ENCODE measurements at regions not wholly inside any gene's neighbourhood (a gene's known extent, or its start where the extent isn't known, plus 50 kb on each side); places are given as distances from the start of the nearest gene placed in this dataset.

DNA sequence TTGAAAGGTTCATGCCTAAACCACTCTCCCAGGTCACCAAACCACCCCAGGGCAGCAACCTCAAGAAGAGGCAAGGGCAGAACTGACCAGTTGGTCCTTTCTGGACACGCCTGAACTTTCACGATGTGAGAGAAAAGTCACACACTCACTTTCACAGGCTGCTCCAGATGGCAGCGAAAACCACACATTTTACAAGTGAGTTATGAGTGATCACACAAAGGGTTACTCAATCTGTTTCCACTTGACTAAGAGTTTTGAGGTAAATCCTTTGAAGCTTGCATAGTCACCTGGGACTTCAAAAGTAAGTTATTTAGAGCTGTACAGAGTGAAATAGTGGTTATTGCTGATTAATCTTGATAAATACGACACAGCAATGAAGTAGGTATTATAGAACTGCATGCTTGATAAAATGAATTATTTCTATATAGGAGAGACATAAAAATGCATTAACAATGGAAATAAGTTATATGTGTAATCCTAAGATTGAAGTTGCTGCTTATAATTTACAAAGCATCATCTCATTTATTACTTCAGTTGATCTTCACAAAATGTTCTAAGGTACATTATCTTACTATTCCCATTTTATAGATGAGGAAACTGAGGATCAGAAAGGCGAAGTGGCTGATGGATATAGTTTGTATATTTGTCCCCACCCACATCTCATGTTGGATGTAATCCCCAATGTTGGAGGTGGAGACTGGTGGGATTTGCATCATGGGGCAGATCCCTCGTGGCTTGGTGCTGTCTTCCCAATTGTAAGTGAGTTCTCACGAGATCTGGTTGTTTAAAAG lies 103.0 kb upstream of the KLF3 start:
- TF ChIP-seq, protein P1, sequence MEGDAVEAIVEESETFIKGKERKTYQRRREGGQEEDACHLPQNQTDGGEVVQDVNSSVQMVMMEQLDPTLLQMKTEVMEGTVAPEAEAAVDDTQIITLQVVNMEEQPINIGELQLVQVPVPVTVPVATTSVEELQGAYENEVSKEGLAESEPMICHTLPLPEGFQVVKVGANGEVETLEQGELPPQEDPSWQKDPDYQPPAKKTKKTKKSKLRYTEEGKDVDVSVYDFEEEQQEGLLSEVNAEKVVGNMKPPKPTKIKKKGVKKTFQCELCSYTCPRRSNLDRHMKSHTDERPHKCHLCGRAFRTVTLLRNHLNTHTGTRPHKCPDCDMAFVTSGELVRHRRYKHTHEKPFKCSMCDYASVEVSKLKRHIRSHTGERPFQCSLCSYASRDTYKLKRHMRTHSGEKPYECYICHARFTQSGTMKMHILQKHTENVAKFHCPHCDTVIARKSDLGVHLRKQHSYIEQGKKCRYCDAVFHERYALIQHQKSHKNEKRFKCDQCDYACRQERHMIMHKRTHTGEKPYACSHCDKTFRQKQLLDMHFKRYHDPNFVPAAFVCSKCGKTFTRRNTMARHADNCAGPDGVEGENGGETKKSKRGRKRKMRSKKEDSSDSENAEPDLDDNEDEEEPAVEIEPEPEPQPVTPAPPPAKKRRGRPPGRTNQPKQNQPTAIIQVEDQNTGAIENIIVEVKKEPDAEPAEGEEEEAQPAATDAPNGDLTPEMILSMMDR (IDR thresholded peaks at IDR 0.05) = no peak
- no peak for TF ChIP-seq POLR2A (IDR thresholded peaks at IDR 0.05)
